HepG2 (cell line): ENCODE measurements at regions not wholly inside any gene's neighbourhood (a gene's known extent, or its start where the extent isn't known, plus 50 kb on each side); places are given as distances from the start of the nearest gene placed in this dataset.

Experiments
- ATAC-seq: fragments of 200-7000 bp; cut with Tn5 transposase; 3 replicates; pipeline ENCODE4 v1.9.1; 2020; ENCODE audit warnings: mild to moderate bottlenecking, moderate library complexity
- BruUV-seq: library from RNA; stranded (reverse); fragments of 400-500 nt; replicated peaks from 2 replicates; lab custom pipeline; 2021; lab: Mats Ljungman, UMichigan
- CTCF ChIA-PET: fragments of 300-600 bp; formaldehyde crosslinking; extraction: SDS; loops from one replicate; lab custom pipeline; 2021; ENCODE audit warnings: low total read pairs, inconsistent platforms, low intra/inter-chr PET ratio; lab: Yijun Ruan, JAX
- POLR2A ChIA-PET: fragments of 350-600 bp; sonication (Branson Sonifier 250); formaldehyde crosslinking; loops from one replicate; lab custom pipeline; 2020; ENCODE audit warnings: antibody characterized with exemption, inconsistent platforms; lab: Yijun Ruan, JAX
- DNase-seq: peaks from one replicate; pipeline ENCODE4 v3.0.0-alpha.2; 2015; ENCODE audit warnings: low spot score
- FAIRE-seq: peaks from 3 replicates; lab custom pipeline; 2011; peaks lifted over from hg19 to GRCh38; lab: Jason Lieb, UNC
- H2AFZ ChIP-seq: one replicate; pipeline ENCODE4 v1.6.1; 2011; ENCODE audit warnings: low read length, inconsistent platforms
- H3K27ac ChIP-seq: fragments of 300-600 bp; 3 replicates; pipeline ENCODE4 v1.8.0; 2011; ENCODE audit warnings: mixed run types, mild to moderate bottlenecking, mixed read lengths, low read length, inconsistent platforms; ENCODE audit not compliant: insufficient read depth; ENCODE audit errors: extremely low read length
- H3K27me3 ChIP-seq, 2 experiments: fragments of 200-600 bp in 1 of 2; 2 replicates in 1 of 2; 3 replicates in 1 of 2; pipeline versions ENCODE4 v1.6.0 to v1.8.0; 2011; ENCODE audit warnings: low read length in 2 of 2, mild to moderate bottlenecking in 2 of 2, moderate library complexity in 2 of 2, inconsistent platforms in 1 of 2; ENCODE audit not compliant: insufficient read depth in 2 of 2, control insufficient read depth in 1 of 2
- H3K36me3 ChIP-seq, 2 experiments: fragments of 200-600 bp in 1 of 2; replicated peaks in 1 of 2; 2 replicates in 1 of 2; 3 replicates in 1 of 2; pipeline versions ENCODE4 v1.5.1 to v1.8.0; 2011; ENCODE audit warnings: low read length in 2 of 2, inconsistent platforms in 1 of 2; ENCODE audit not compliant: insufficient read depth in 2 of 2, control insufficient read depth in 1 of 2
- H3K4me1 ChIP-seq: 2 replicates; pipeline ENCODE4 v1.5.1; 2012; ENCODE audit warnings: low read length, inconsistent platforms; ENCODE audit not compliant: insufficient read depth
- H3K4me2 ChIP-seq: 2 replicates; pipeline ENCODE4 v1.6.0; 2011; ENCODE audit warnings: low read depth, low read length, inconsistent platforms
- H3K4me3 ChIP-seq, 3 experiments: fragments of 200-600 bp in 1 of 3; sonication (generic), shearing (Covaris generic) in 1 of 3; replicated peaks in 1 of 3; 2 replicates each; pipeline ENCODE4 v1.5.1; 2011 to 2016; ENCODE audit warnings: low read length in 3 of 3, inconsistent platforms in 2 of 3, low read depth in 2 of 3, mild to moderate bottlenecking in 2 of 3, control low read depth in 1 of 3, mixed read lengths in 1 of 3; ENCODE audit not compliant: insufficient read depth in 1 of 3
- H3K79me2 ChIP-seq: one replicate; pipeline ENCODE4 v1.6.1; 2011; ENCODE audit warnings: low read length, inconsistent platforms; ENCODE audit not compliant: insufficient read depth
- H3K9ac ChIP-seq: 2 replicates; pipeline ENCODE4 v1.6.0; 2011; ENCODE audit warnings: mild to moderate bottlenecking, low read depth, low read length, inconsistent platforms; ENCODE audit not compliant: insufficient read depth
- H3K9me3 ChIP-seq: 2 replicates; pipeline ENCODE4 v1.5.1; 2012; ENCODE audit warnings: mild to moderate bottlenecking, low read length
- H4K20me1 ChIP-seq: 2 replicates; pipeline ENCODE4 v1.6.0; 2011; ENCODE audit warnings: inconsistent platforms, mild to moderate bottlenecking, low read length, moderate library complexity; ENCODE audit not compliant: insufficient read depth
- CREM ChIP-seq, 2 experiments: sonication (generic) in 1 of 2; formaldehyde crosslinking in 1 of 2; IDR thresholded peaks; 2 replicates each; pipeline versions ENCODE4 v1.4.0 to v1.6.1; 2016 to 2020; ENCODE audit warnings: antibody characterized with exemption in 1 of 2, mild to moderate bottlenecking in 1 of 2, missing genetic modification reagents in 1 of 2
- GPN1 ChIP-seq: sonication (generic); formaldehyde crosslinking; IDR thresholded peaks from 2 replicates; pipeline ENCODE4 v1.5.1; 2020; ENCODE audit warnings: missing genetic modification reagents, borderline replicate concordance
- NFE2L1 ChIP-seq: sonication (generic); formaldehyde crosslinking; IDR thresholded peaks from 2 replicates; pipeline ENCODE4 v1.4.0; 2020; ENCODE audit warnings: missing genetic modification reagents, mild to moderate bottlenecking, borderline replicate concordance
- PHF8 ChIP-seq: sonication (generic); formaldehyde crosslinking; IDR thresholded peaks from 2 replicates; pipeline ENCODE4 v1.5.0; 2020; ENCODE audit warnings: missing genetic modification reagents
- RAD51 ChIP-seq: fragments of 450-650 bp; IDR thresholded peaks from 2 replicates; pipeline ENCODE4 v1.6.1; 2016; ENCODE audit warnings: borderline replicate concordance
- RBM22 ChIP-seq: fragments of 200-400 bp; formaldehyde crosslinking; optimal IDR thresholded peaks from 2 replicates; pipeline ENCODE3; 2017; ENCODE audit warnings: mild to moderate bottlenecking, low read length, moderate library complexity
- THYN1 ChIP-seq: sonication (generic); formaldehyde crosslinking; IDR thresholded peaks from 2 replicates; pipeline ENCODE4 v1.8.1; 2023; ENCODE audit warnings: low read depth, mild to moderate bottlenecking, moderate library complexity, missing genetic modification reagents, borderline replicate concordance
- ZFP90 ChIP-seq: sonication (generic); formaldehyde crosslinking; IDR thresholded peaks from 2 replicates; pipeline ENCODE4 v1.8.0; 2022; ENCODE audit warnings: missing genetic modification reagents, mild to moderate bottlenecking, inconsistent platforms, borderline replicate concordance
- ZNF264 ChIP-seq: sonication (generic); formaldehyde crosslinking; IDR thresholded peaks from 2 replicates; pipeline ENCODE4 v1.4.0; 2020; ENCODE audit warnings: missing genetic modification reagents
- ZNF703 ChIP-seq: sonication (generic); formaldehyde crosslinking; IDR thresholded peaks from 2 replicates; pipeline ENCODE4 v1.5.1; 2020; ENCODE audit warnings: missing genetic modification reagents, mild to moderate bottlenecking, moderate library complexity, borderline replicate concordance
- ZNF776 ChIP-seq: sonication (generic); formaldehyde crosslinking; IDR thresholded peaks from 2 replicates; pipeline ENCODE4 v1.4.0; 2020; ENCODE audit warnings: mild to moderate bottlenecking, missing genetic modification reagents
- WGBS: methylation state at CpG from one replicate; pipeline ENCODE4 v1.1.6; 2017; ENCODE audit warnings: low lambda C conversion rate; 5-methylcytosine and 5-hydroxymethylcytosine counted together
- in situ Hi-C: cut with HindIII; loops from 2 replicates; pipeline ENCODE4 v1.10.0; 2017; ENCODE audit warnings: low pct_unique_long_range_greater_than_20kb; ENCODE audit not compliant: extremely low pct_ligation_motif_present
- intact Hi-C: fragments of 100-400 bp; cut with micrococcal nuclease; formaldehyde crosslinking; loops from one replicate; pipeline ENCODE4 v1.10.0; 2022; ENCODE audit not compliant: unreplicated experiment
- TF ChIP-seq, protein P1 (sequence below): sonication (generic); formaldehyde crosslinking; IDR thresholded peaks from 2 replicates; pipeline ENCODE4 v1.8.0; 2022; ENCODE audit warnings: mild to moderate bottlenecking, missing genetic modification reagents, moderate library complexity
- TF ChIP-seq, protein P2 (sequence below): sonication (generic); formaldehyde crosslinking; IDR thresholded peaks from 2 replicates; pipeline ENCODE4 v1.4.0; 2020; ENCODE audit warnings: mild to moderate bottlenecking, missing genetic modification reagents

DNA sequence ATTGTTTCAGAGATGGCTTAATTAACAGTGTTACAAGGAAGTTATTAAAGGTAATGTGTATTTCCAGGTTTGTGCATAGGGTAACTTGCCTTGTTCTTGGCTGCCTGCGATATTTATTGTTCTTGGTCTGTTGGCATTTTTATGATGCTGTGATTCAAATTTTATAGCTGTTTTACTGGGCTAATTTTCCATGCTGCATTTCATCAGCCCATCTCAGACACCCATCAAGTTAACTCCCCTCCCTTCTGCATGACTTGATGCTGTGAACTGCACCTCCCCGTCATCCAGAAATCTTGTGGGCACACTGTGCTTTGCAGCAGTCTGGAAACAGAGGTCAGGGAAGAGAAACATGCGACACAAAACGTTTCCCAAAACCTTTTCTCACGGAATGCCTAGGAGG lies 1049.2 kb downstream of the AACS start:
- WGBS, result 2% methylated on average over 5 of the region's 5 CpGs
- H3K4me1 ChIP-seq, result no peaks in the 10 kb centered on the region
- H3K4me2 ChIP-seq, result no peak overlapping the region
- H3K79me2 ChIP-seq, result no peaks in the 10 kb centered on the region
- CTCF ChIA-PET, result no interaction called here
- no peak overlapping the region for H3K27ac ChIP-seq
- in situ Hi-C loops, result no loop called here
- no peak overlapping the region for H2AFZ ChIP-seq
- no peaks in the 10 kb centered on the region for H3K27me3 ChIP-seq
- intact Hi-C loops, result no loop called here
- ATAC-seq (no peak), FAIRE-seq (no peak), DNase-seq (no peak)
- peaks cover 90% of the 10 kb centered on the region for H3K9me3 ChIP-seq
- H3K9ac ChIP-seq, result no peak overlapping the region
- POLR2A ChIA-PET, result no interaction called here
- H4K20me1 ChIP-seq, result no peaks in the 10 kb centered on the region
- no peaks in the 10 kb centered on the region for H3K36me3 ChIP-seq
- no peak overlapping the region for H3K4me3 ChIP-seq
- no TSS peak for BruUV-seq
- TF ChIP-seq ZFP90 (no peak), CREM (IDR thresholded peaks at IDR 0.05) (no peak), CREM (CRISPR knock-in tag; IDR thresholded peaks at IDR 0.05) (no peak), RAD51 (no peak), GPN1 (CRISPR knock-in tag) (no peak), RBM22 (no peak), THYN1 (CRISPR knock-in tag) (no peak), PHF8 (CRISPR knock-in tag) (no peak), ZNF264 (CRISPR knock-in tag) (no peak), NFE2L1 (no peak), ZNF776 (CRISPR knock-in tag) (no peak), ZNF703 (CRISPR knock-in tag) (no peak)
- TF ChIP-seq, protein P1, sequence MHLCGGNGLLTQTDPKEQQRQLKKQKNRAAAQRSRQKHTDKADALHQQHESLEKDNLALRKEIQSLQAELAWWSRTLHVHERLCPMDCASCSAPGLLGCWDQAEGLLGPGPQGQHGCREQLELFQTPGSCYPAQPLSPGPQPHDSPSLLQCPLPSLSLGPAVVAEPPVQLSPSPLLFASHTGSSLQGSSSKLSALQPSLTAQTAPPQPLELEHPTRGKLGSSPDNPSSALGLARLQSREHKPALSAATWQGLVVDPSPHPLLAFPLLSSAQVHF (CRISPR knock-in tag), result no peak
- TF ChIP-seq, protein P2, sequence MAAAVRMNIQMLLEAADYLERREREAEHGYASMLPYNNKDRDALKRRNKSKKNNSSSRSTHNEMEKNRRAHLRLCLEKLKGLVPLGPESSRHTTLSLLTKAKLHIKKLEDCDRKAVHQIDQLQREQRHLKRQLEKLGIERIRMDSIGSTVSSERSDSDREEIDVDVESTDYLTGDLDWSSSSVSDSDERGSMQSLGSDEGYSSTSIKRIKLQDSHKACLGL, result no peak
